SK-N-SH (cell line): ENCODE measurements at regions not wholly inside any gene's neighbourhood (a gene's known extent, or its start where the extent isn't known, plus 50 kb on each side); places are given as distances from the start of the nearest gene placed in this dataset.

Experiments used
- CTCF ChIA-PET: fragments of 300-600, 350-600 bp; formaldehyde crosslinking; extraction: SDS; loops from one replicate; lab custom pipeline; 2021; lab: Yijun Ruan, JAX
- POLR2A ChIA-PET: fragments of 350-600 bp; sonication (Branson Sonifier 250); formaldehyde crosslinking; extraction: SDS; loops from one replicate; lab custom pipeline; 2020; ENCODE audit warnings: antibody characterized with exemption, inconsistent platforms; lab: Yijun Ruan, JAX
- DNase-seq: peaks from one replicate; pipeline ENCODE4 v3.0.0; 2012
- H2AFZ ChIP-seq: fragments of 200-600 bp; sonication (generic); 2 replicates; pipeline ENCODE4 v1.8.1; 2016; ENCODE audit warnings: antibody characterized with exemption, mild to moderate bottlenecking, low read depth
- H3F3A ChIP-seq: fragments of 200-600 bp; sonication (generic); replicated peaks from 2 replicates; pipeline ENCODE3; 2016; ENCODE audit warnings: antibody characterized with exemption, mild to moderate bottlenecking; ENCODE audit not compliant: insufficient read depth
- H3K27ac ChIP-seq, 2 experiments: fragments of 200-500 bp in 1 of 2; fragments of 200-600 bp in 1 of 2; sonication (Bioruptor generic) in 1 of 2; sonication (generic), shearing (Covaris generic) in 1 of 2; 2 replicates each; pipeline versions ENCODE4 v1.5.1 to v1.6.1; 2014 to 2016; ENCODE audit warnings: low read depth in 2 of 2, inconsistent platforms in 1 of 2, low read length in 1 of 2, mild to moderate bottlenecking in 1 of 2, mixed read lengths in 1 of 2
- H3K27me3 ChIP-seq: fragments of 200-600 bp; sonication (generic), shearing (Covaris generic); 2 replicates; pipeline ENCODE4 v1.6.1; 2016; ENCODE audit warnings: mixed run types; ENCODE audit not compliant: insufficient read depth
- H3K36me3 ChIP-seq, 2 experiments: fragments of 200-500 bp in 1 of 2; fragments of 200-600 bp in 1 of 2; sonication (Bioruptor generic) in 1 of 2; sonication (generic) in 1 of 2; replicated peaks in 1 of 2; 2 replicates each; pipeline versions ENCODE3 to v1.5.1; 2014 to 2016; ENCODE audit warnings: low read length in 1 of 2, mild to moderate bottlenecking in 1 of 2; ENCODE audit not compliant: insufficient read depth in 2 of 2, control insufficient read depth in 1 of 2
- H3K4me1 ChIP-seq, 2 experiments: fragments of 200-500 bp in 1 of 2; fragments of 200-600 bp in 1 of 2; sonication (Bioruptor generic) in 1 of 2; sonication (generic), shearing (Covaris generic) in 1 of 2; 2 replicates each; pipeline versions ENCODE4 v1.5.1 to v1.6.1; 2014 to 2016; ENCODE audit warnings: low read depth in 1 of 2, low read length in 1 of 2, mixed run types in 1 of 2; ENCODE audit not compliant: insufficient read depth in 2 of 2, control insufficient read depth in 1 of 2
- H3K4me2 ChIP-seq: fragments of 200-600 bp; sonication (generic), shearing (Covaris generic); 2 replicates; pipeline ENCODE4 v1.6.1; 2017; ENCODE audit warnings: mixed run types
- H3K4me3 ChIP-seq, 2 experiments: fragments of 200-500 bp in 1 of 2; fragments of 200-600 bp in 1 of 2; sonication (Bioruptor generic) in 1 of 2; sonication (generic), shearing (Covaris generic) in 1 of 2; 2 replicates each; pipeline versions ENCODE4 v1.5.1 to v1.8.1; 2014 to 2016; ENCODE audit warnings: low read depth in 2 of 2, inconsistent platforms in 1 of 2, low read length in 1 of 2, mild to moderate bottlenecking in 1 of 2, mixed read lengths in 1 of 2, moderate library complexity in 1 of 2
- H3K79me2 ChIP-seq: fragments of 200-600 bp; sonication (generic); 2 replicates; pipeline ENCODE4 v1.8.1; 2017; ENCODE audit warnings: mild to moderate bottlenecking; ENCODE audit not compliant: insufficient read depth
- H3K9ac ChIP-seq: fragments of 200-600 bp; sonication (generic); 2 replicates; pipeline ENCODE4 v1.6.1; 2017; ENCODE audit warnings: mixed run types
- H3K9me2 ChIP-seq: fragments of 200-600 bp; sonication (generic); 2 replicates; pipeline ENCODE4 v1.6.1; 2017; ENCODE audit warnings: mixed run types
- H3K9me3 ChIP-seq: fragments of 200-600 bp; sonication (generic); 2 replicates; pipeline ENCODE4 v1.6.1; 2017; ENCODE audit warnings: mixed run types, mild to moderate bottlenecking, moderate library complexity
- H4K20me1 ChIP-seq: fragments of 200-600 bp; sonication (generic); 2 replicates; pipeline ENCODE4 v1.6.1; 2017; ENCODE audit warnings: mild to moderate bottlenecking, mixed run types; ENCODE audit not compliant: insufficient read depth
- EP300 ChIP-seq, 2 experiments: IDR thresholded peaks; 2 replicates each; pipeline versions ENCODE4 v1.4.0 to v1.6.1; 2012; ENCODE audit warnings: borderline replicate concordance in 1 of 2, low read depth in 1 of 2, low read length in 1 of 2
- FOSL2 ChIP-seq: IDR thresholded peaks from 2 replicates; pipeline ENCODE4 v1.4.0; 2012; ENCODE audit warnings: low read depth, mild to moderate bottlenecking, moderate library complexity, borderline replicate concordance
- FOXJ3 ChIP-seq: sonication (generic); formaldehyde crosslinking; IDR thresholded peaks from 2 replicates; pipeline ENCODE4 v1.5.1; 2020; ENCODE audit warnings: mild to moderate bottlenecking, missing genetic modification reagents
- FOXM1 ChIP-seq: IDR thresholded peaks from 2 replicates; pipeline ENCODE4 v1.4.0; 2012; ENCODE audit warnings: low read depth, mild to moderate bottlenecking
- GABPA ChIP-seq: IDR thresholded peaks from 2 replicates; pipeline ENCODE4 v1.4.0; 2012; ENCODE audit warnings: low read depth, mild to moderate bottlenecking
- GATA2 ChIP-seq: sonication (generic); formaldehyde crosslinking; IDR thresholded peaks from 2 replicates; pipeline ENCODE4 v1.5.0; 2020; ENCODE audit warnings: mild to moderate bottlenecking, missing genetic modification reagents
- IRF3 ChIP-seq: fragments of 150-350 bp; IDR thresholded peaks from 2 replicates; pipeline ENCODE4 v1.6.1; 2016; ENCODE audit warnings: mild to moderate bottlenecking, low read depth, low read length
- JUND ChIP-seq: IDR thresholded peaks from 2 replicates; pipeline ENCODE4 v1.4.0; 2012
- MAX ChIP-seq: IDR thresholded peaks from 2 replicates; pipeline ENCODE4 v1.4.0; 2012; ENCODE audit warnings: low read depth
- MEF2A ChIP-seq: IDR thresholded peaks from 2 replicates; pipeline ENCODE4 v1.4.0; 2012; ENCODE audit warnings: low read depth, borderline replicate concordance
- NFIC ChIP-seq: IDR thresholded peaks from 2 replicates; pipeline ENCODE4 v1.4.0; 2012; ENCODE audit warnings: borderline replicate concordance
- NRF1 ChIP-seq: IDR thresholded peaks from 2 replicates; pipeline ENCODE4 v1.6.1; 2012; ENCODE audit warnings: low read depth, mild to moderate bottlenecking, low read length
- POLR2AphosphoS5 ChIP-seq: IDR thresholded peaks from 2 replicates; pipeline ENCODE4 v1.6.1; 2012; ENCODE audit warnings: low read depth, low read length
- RAD21 ChIP-seq: IDR thresholded peaks from 2 replicates; pipeline ENCODE4 v1.6.1; 2012; ENCODE audit warnings: mild to moderate bottlenecking, low read length
- RCOR1 ChIP-seq: fragments of 150-350 bp; IDR thresholded peaks from 2 replicates; pipeline ENCODE4 v1.6.1; 2017; ENCODE audit warnings: antibody characterized with exemption, low read length
- REST ChIP-seq: IDR thresholded peaks from 2 replicates; pipeline ENCODE4 v1.6.1; 2012; ENCODE audit warnings: mild to moderate bottlenecking, low read depth, low read length, moderate library complexity
- RXRA ChIP-seq: IDR thresholded peaks from 2 replicates; pipeline ENCODE4 v1.4.0; 2012; ENCODE audit warnings: low read depth, mild to moderate bottlenecking, borderline replicate concordance
- SIN3A ChIP-seq: IDR thresholded peaks from 2 replicates; pipeline ENCODE4 v1.6.1; 2012; ENCODE audit warnings: low read depth, mild to moderate bottlenecking, low read length, moderate library complexity, borderline replicate concordance
- TCF12 ChIP-seq: IDR thresholded peaks from 2 replicates; pipeline ENCODE4 v1.4.0; 2012
- TEAD4 ChIP-seq: IDR thresholded peaks from 2 replicates; pipeline ENCODE4 v1.4.0; 2012; ENCODE audit warnings: mild to moderate bottlenecking, borderline replicate concordance; ENCODE audit not compliant: insufficient read depth
- WGBS: methylation state at CpG from one replicate; pipeline ENCODE4 v1.1.6; 2017; ENCODE audit warnings: low lambda C conversion rate; 5-methylcytosine and 5-hydroxymethylcytosine counted together
- TF ChIP-seq, protein P1 (sequence below): IDR thresholded peaks from 2 replicates; pipeline ENCODE4; 2012
- TF ChIP-seq, protein P2 (sequence below): IDR thresholded peaks from 2 replicates; pipeline ENCODE4 v1.4.0; 2012; ENCODE audit warnings: low read depth, borderline replicate concordance

- Histone ChIP-seq H3K79me2 (no peaks in the 10 kb centered on the region), H3F3A (peaks cover 20% of the 10 kb centered on the region), H3K9me2 (no peaks in the 10 kb centered on the region), H3K27me3 (no peaks in the 10 kb centered on the region), H3K4me1 (peaks cover 0 to 5% of the 10 kb centered on the region in 2 experiments; a peak in 1 of 4 replicates), H3K36me3 (no peaks in the 10 kb centered on the region), H2AFZ (no peak overlapping the region), H3K4me2 (no peak overlapping the region), H4K20me1 (no peaks in the 10 kb centered on the region), H3K27ac (peak overlapping the region in 1 of 2 experiments; percentile 57; a peak in 2 of 4 replicates), H3K9ac (no peak overlapping the region), H3K4me3 (no peak overlapping the region), H3K9me3 (no peaks in the 10 kb centered on the region)
- 5% methylated on average over 3 of the region's 3 CpGs for WGBS
- no peak for DNase-seq
- CTCF ChIA-PET = no interaction called here
- POLR2A ChIA-PET = no interaction called here
- TF ChIP-seq MEF2A (peak; percentile 44; the same call in 1 of the 2 replicates), RCOR1 (no peak), REST (no peak), NRF1 (no peak), TCF12 (peak; percentile 94), TEAD4 (peak; percentile 91), IRF3 (no peak), EP300 (IDR thresholded peaks at IDR 0.05; ENCODE audit: borderline replicate concordance in 1 of 2, low read depth in 1 of 2, low read length in 1 of 2) (peak in 1 of 2 experiments; percentile 97; a peak in 2 of 4 replicates), JUND (peak; percentile 94), RAD21 (no peak), FOSL2 (peak; percentile 88), GABPA (no peak), RXRA (peak; percentile 54; the same call in 1 of the 2 replicates), GATA2 (CRISPR knock-in tag) (no peak), MAX (peak; percentile 69), FOXJ3 (CRISPR knock-in tag) (no peak), NFIC (peak; percentile 99), SIN3A (peak; percentile 22; the same call in 1 of the 2 replicates), POLR2AphosphoS5 (peak; percentile 30; the same call in 1 of the 2 replicates), FOXM1 (peak; percentile 73; the same call in 1 of the 2 replicates)
- TF ChIP-seq, protein P1, sequence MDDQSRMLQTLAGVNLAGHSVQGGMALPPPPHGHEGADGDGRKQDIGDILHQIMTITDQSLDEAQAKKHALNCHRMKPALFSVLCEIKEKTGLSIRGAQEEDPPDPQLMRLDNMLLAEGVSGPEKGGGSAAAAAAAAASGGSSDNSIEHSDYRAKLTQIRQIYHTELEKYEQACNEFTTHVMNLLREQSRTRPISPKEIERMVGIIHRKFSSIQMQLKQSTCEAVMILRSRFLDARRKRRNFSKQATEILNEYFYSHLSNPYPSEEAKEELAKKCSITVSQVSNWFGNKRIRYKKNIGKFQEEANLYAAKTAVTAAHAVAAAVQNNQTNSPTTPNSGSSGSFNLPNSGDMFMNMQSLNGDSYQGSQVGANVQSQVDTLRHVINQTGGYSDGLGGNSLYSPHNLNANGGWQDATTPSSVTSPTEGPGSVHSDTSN = peak; percentile 88
- TF ChIP-seq, protein P2, sequence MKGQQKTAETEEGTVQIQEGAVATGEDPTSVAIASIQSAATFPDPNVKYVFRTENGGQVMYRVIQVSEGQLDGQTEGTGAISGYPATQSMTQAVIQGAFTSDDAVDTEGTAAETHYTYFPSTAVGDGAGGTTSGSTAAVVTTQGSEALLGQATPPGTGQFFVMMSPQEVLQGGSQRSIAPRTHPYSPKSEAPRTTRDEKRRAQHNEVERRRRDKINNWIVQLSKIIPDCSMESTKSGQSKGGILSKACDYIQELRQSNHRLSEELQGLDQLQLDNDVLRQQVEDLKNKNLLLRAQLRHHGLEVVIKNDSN = no peak
These were observed 1983.0 kb upstream of the C9orf72 start for GRCh38 chr9:29556317-29556716.
